ENCODE measurements at regions not wholly inside any gene's neighbourhood (a gene's known extent, or its start where the extent isn't known, plus 50 kb on each side); places are given as distances from the start of the nearest gene placed in this dataset.
A peak's percentile ranks its signal among the peaks of the same experiment; 100 is the strongest.
"Not testable (repeated sequence)": the region's sequence is repeated elsewhere in the genome, so short reads cannot be mapped to it uniquely, and the experiment has no call there.

DNA sequence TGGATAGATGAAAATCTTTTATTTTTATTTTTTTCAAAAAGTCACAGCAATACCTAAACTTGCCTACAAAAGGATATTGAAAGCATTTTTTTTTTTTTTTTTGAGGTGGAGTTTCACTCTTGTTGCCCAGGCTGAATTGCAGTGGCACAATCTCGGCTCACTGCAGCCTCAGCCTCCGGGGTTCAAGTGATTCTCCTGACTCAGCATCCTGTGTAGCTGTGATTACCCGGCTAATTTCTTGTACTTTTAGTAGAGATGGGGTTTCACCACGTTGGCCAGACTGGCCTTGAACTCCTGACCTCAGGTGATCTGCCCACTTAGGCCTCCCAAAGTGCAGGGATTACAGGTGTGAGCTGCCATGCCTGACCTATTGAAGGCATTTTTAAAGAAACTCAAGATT lies 69.1 kb upstream of the DGKB start:
- not testable (repeated sequence) for DNase-seq (ENCODE audit: low spot score)

DNA sequence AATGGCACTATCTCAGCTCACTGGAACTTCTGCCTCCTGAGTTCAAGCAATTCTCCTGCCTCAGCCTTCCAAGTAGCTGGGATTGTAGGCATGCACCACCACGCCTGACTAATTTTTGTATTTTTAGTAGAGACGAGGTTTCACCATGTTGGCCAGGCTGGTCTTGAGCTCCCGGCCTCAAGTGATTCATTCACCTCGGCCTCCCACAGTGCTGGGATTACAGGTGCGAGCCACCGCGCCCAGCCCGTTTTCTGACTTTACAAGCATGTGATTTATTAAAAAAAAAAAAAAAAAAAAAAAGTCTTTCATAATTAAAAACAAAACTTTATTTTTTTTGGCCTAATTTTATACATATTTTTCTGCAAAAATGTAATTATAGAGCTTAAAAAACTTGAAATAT lies 64.8 kb upstream of the DGKB start:
- DNase-seq (ENCODE audit: low spot score): not testable (repeated sequence)

DNA sequence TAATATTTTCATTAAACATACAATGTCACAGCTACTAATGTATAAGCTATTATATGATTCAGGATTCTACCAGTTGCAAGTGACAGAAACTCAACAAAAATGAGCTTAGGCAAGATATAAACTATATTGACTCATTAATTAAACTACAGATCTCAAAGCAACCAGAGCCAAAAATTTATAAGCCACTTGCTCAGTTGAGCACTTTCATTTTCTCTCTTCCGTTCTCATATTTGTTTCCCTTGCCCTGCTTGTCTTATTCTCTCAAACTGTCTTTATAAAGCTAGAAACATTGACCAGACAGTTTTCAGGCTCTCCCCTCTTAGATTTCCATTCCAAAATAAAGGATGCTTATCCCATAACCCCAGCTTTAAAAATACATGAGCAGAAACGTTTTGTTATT lies 60.2 kb upstream of the DGKB start:
- DNase-seq (ENCODE audit: low spot score): no peak

DNA sequence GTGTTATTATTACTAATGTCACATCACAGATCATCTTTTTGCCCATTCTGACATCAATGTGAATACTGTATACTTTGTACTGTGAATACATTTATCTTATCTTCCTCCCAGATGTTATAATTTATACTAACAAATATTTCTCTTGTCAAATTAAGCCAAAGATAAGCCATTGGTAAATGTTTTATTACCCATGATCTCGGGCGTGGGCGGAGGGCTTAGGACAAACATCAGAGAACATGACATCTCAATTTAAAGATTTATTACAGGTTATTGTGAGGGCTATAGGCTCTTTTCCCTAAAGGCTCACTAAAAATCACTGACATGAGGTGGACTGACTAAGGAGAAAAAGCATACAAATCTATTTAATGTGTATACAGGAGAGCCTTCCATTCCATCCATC lies 58.2 kb upstream of the DGKB start:
- DNase-seq (ENCODE audit: low spot score): peak; percentile 64

DNA sequence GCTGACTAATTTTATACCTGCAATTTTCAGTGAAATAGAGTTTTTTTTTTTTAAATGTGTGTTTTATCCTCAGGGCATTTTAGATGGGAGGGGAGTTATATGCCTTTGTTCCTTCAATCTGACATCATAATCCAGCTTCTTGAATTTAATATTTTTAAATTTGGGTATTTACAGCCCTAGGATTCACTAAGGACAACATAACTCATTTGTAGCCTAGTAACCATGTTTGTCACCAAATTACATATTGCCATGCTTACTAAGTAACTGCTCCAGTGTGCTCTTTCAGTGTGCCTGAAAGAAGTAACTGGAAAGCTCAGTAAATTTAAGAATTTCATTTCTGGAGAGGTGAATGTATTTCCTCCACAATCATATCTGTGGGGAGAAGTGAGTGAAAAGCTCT lies 56.8 kb upstream of the DGKB start:
- DNase-seq (ENCODE audit: low spot score): no peak

DNA sequence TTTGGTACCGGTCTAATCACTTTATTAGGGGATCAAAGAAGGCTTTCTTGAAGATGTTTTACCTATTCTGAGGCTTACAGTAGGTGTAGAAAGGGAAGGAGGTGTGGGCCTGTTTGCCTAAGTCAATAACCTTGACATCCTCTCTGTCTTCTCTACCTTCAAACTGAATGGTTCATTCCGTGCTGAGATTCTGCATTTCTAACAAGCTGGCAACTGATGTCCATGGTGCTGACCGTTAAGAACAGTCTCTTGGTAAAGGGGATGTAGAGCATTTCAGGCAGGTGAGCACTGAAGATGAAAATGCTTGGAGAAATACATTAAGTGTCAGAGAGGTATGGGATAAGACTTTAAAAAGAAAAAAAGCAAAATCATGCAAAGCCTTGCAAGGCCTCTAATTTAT lies 51.5 kb upstream of the DGKB start:
- DNase-seq (ENCODE audit: low spot score): no peak
